ENCODE measurements at regions not wholly inside any gene's neighbourhood (a gene's known extent, or its start where the extent isn't known, plus 50 kb on each side); places are given as distances from the start of the nearest gene placed in this dataset.

DNA sequence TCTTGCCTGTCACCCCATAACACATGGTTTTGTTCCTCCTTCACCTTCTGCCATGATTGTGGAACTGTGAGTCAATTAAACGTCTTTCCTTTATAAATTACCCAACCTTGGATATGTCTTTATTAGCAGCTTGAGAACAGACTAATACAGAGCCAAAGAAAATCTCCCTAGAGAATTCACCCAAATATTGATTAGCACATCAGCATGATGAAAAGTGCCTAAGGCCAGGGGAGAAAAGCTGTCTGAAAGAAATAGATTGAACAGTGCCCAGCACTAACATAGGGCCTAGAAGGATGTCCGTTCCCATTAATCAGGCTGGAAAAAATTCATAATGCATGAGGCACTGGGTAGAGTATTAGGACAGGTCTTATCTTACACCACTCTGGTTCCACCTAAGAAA is 111.9 kb upstream of the CALN1 start:
- ATAC-seq (no peak), DNase-seq (no peak)
- H3K27me3 Mint-ChIP-seq: no peaks in the 10 kb centered on the region
- peaks cover 4% of the 10 kb centered on the region for H3K9me3 Mint-ChIP-seq
- no peak overlapping the region for H3K27ac Mint-ChIP-seq
- H3K4me1 Mint-ChIP-seq: no peaks in the 10 kb centered on the region
- H3K36me3 Mint-ChIP-seq (ENCODE audit: low read depth): no peaks in the 10 kb centered on the region
- H3K4me3 Mint-ChIP-seq: no peak overlapping the region

DNA sequence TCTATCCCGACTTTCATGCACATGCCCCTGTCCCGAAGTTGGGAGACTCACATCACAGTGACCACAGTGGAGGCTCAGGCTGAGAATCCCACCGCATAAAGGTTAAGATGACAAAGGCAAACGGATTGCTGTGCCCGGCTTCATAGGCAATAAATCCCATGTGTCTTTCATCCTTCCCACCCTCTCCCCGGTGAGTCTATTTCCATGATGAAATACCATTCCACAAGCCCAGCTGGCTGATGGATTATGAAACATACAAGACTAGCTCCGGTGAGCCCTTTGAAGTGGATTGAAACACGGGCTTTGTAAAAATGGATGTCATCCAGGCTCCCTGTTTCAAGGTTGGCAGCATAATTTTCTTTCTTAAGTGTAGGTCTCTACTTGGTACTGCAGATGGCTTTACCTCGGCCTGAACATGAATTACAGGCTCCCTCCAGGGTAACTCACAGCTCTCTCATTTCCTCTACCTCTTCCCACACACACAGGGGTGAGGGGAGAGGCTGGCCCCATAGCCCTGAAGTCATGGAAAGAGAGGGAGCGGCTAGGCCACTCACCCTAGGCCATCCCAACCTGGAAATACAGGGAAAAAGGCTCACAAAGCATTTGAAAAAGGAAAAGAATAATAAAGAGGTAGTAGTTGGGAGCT is 92.0 kb upstream of the CALN1 start:
- Mint-ChIP-seq H3K27me3 (no peaks in the 10 kb centered on the region), H3K4me3 (no peak overlapping the region), H3K4me1 (no peaks in the 10 kb centered on the region), H3K36me3 (ENCODE audit: low read depth) (no peaks in the 10 kb centered on the region), H3K27ac (no peak overlapping the region), H3K9me3 (no peaks in the 10 kb centered on the region)
- ATAC-seq (no peak), DNase-seq (no peak)

- H3K4me1 Mint-ChIP-seq: no peaks in the 10 kb centered on the region
- H3K36me3 Mint-ChIP-seq (ENCODE audit: low read depth): no peaks in the 10 kb centered on the region
- H3K4me3 Mint-ChIP-seq: no peak overlapping the region
- no peaks in the 10 kb centered on the region for H3K9me3 Mint-ChIP-seq
- no peak overlapping the region for H3K27ac Mint-ChIP-seq
- H3K27me3 Mint-ChIP-seq: no peaks in the 10 kb centered on the region
- no peak for ATAC-seq
- no peak for DNase-seq
These were observed 91.5 kb upstream of the CALN1 start for GRCh38 chr7:72503644-72504043.

GRCh38 chr7:72494807-72495206 is 82.7 kb upstream of the CALN1 start:
- no peaks in the 10 kb centered on the region for H3K36me3 Mint-ChIP-seq (ENCODE audit: low read depth)
- H3K9me3 Mint-ChIP-seq: no peaks in the 10 kb centered on the region
- no peak overlapping the region for H3K27ac Mint-ChIP-seq
- H3K4me3 Mint-ChIP-seq: no peak overlapping the region
- DNase-seq: no peak
- ATAC-seq: no peak
- no peaks in the 10 kb centered on the region for H3K27me3 Mint-ChIP-seq
- H3K4me1 Mint-ChIP-seq: no peaks in the 10 kb centered on the region

DNA sequence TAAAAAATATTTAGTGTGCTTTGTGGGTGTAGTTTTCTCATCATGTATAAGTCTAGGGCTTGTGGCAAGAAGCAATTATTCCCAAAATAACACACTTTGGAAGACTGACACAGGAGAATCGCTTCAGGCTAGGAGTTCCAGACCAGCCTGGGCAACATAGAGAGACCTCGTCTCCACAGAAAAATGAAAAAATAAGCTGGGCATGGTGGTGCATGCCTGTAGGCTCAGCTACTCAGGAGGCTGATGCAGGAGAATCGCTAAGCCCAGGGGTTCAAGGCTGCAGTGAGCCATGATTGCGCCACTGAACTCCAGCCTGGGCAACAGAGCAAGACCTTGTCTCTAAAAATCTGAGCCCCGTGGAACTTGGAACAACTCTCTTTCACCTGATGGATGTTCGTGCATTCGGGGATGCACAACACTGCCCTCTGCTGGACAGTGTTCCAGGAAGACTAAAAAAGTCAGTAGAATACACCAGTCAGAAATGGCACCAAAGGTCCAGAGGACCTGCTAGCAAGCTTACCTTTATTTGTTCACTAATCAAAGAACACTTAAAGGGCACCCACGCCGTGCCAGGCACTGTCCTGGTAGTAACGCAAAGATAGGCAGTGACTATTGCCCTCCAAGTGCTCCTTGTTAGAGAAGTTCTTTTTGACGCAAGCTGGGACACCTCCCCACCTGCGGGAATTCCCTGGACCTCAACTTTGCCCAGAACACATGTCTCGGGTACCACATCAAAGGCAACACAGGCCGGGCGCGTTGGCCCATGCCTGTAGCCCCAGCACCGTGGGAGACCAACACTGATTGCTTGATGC is 81.9 kb upstream of the CALN1 start:
- H3K36me3 Mint-ChIP-seq (ENCODE audit: low read depth): no peaks in the 10 kb centered on the region
- H3K27ac Mint-ChIP-seq: no peak overlapping the region
- no peak overlapping the region for H3K4me3 Mint-ChIP-seq
- DNase-seq (peak; percentile 63), ATAC-seq (no peak)
- no peaks in the 10 kb centered on the region for H3K27me3 Mint-ChIP-seq
- H3K9me3 Mint-ChIP-seq: peaks cover under 1% of the 10 kb centered on the region
- no peaks in the 10 kb centered on the region for H3K4me1 Mint-ChIP-seq

DNA sequence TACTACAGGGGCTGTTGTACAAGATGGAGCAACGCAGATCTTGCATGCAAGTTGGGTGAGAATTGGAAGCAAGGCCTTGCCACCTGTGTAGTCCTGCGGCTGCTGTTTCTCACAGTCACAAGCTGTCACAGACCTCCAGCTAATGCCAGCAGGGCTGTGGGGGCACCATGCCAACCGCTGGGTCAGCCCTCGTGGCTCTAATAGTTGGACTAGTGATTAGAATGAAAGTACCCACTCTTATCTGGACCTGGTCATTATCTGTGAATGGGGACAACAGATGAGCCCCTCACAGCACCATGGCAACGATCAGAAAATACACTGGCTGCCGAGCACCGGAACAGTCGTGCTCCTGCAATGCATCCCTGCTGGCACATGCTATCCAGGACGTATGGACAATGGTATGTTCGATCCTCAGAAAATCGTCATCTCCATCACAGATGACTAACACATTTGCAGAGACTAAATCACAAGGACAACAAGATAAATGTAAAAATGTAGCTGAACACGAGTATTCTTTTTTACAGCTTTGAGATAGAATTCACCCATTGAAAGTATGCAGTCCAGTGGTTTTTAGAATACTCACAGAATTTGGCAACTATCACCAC is 80.4 kb upstream of the CALN1 start:
- no peaks in the 10 kb centered on the region for H3K4me1 Mint-ChIP-seq
- H3K36me3 Mint-ChIP-seq (ENCODE audit: low read depth): no peaks in the 10 kb centered on the region
- DNase-seq (no peak), ATAC-seq (no peak)
- H3K27ac Mint-ChIP-seq: no peak overlapping the region
- peaks cover 6% of the 10 kb centered on the region for H3K9me3 Mint-ChIP-seq
- H3K4me3 Mint-ChIP-seq: no peak overlapping the region
- H3K27me3 Mint-ChIP-seq: no peaks in the 10 kb centered on the region

DNA sequence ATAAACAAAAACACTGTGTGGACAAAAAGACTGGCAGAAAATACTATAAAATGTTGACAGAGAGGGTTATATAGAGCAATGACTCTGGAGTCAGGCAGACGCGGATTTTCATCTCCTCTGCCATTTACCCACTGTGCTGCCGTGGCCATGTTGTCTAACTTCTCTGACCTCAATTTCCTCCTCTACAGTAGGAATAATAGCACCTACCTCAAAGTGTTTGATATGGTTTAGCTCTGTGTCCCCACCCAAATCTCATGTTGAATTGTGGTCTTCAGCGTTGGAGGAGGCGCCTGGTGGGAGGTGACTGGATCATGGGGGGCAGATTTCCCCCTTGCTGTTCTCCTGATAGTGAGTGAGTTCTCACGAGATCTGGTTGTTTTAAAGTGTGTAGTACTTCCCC is 78.2 kb upstream of the CALN1 start:
- Mint-ChIP-seq H3K4me3 (no peak overlapping the region), H3K36me3 (ENCODE audit: low read depth) (no peaks in the 10 kb centered on the region), H3K4me1 (no peaks in the 10 kb centered on the region), H3K27ac (no peak overlapping the region), H3K9me3 (peaks cover 6% of the 10 kb centered on the region), H3K27me3 (no peaks in the 10 kb centered on the region)
- no peak for ATAC-seq
- DNase-seq: no peak

- Mint-ChIP-seq H3K36me3 (ENCODE audit: low read depth) (no peaks in the 10 kb centered on the region), H3K4me3 (no peak overlapping the region), H3K9me3 (peaks cover 7% of the 10 kb centered on the region), H3K27ac (no peak overlapping the region), H3K27me3 (peaks cover 3% of the 10 kb centered on the region), H3K4me1 (no peaks in the 10 kb centered on the region)
- ATAC-seq (no peak), DNase-seq (no peak)
These were observed 69.8 kb upstream of the CALN1 start for GRCh38 chr7:72481934-72482333.

DNA sequence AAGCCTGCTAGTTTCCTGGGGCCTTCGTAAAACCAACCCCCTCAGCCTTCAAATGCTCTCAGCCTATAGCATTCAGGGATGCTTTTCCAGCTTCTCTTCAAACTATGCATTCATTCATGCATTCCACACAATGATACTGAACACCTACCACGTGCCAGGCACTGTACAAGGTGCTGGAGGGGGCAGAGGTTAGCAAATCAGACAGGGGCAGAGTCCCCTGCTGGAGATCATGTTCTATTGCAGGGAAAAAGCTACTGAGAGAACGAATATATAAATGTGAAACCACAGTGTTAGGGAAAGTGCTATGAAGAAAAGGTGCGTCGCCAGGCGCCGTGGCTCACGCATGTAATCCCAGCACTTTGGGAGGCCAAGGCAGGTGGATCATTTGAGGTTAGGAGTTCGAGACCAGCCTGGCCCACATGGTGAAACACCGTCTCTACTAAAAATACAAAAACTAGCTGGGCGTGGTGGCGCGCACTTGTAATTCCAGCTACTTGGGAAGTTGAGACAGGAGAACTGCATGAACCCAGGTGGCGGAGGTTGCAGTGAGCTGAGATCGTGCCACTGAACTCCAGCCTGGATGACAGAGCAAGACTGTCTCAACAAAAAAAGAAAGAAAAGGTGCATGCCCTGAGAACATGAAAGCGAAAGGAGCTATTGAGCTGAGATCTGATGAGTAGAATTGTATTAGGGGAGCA is 64.6 kb upstream of the CALN1 start:
- H3K27me3 Mint-ChIP-seq: no peaks in the 10 kb centered on the region
- H3K4me3 Mint-ChIP-seq: no peak overlapping the region
- no peaks in the 10 kb centered on the region for H3K4me1 Mint-ChIP-seq
- no peak overlapping the region for H3K27ac Mint-ChIP-seq
- no peaks in the 10 kb centered on the region for H3K36me3 Mint-ChIP-seq (ENCODE audit: low read depth)
- DNase-seq (no peak), ATAC-seq (no peak)
- H3K9me3 Mint-ChIP-seq: peaks cover 16% of the 10 kb centered on the region

DNA sequence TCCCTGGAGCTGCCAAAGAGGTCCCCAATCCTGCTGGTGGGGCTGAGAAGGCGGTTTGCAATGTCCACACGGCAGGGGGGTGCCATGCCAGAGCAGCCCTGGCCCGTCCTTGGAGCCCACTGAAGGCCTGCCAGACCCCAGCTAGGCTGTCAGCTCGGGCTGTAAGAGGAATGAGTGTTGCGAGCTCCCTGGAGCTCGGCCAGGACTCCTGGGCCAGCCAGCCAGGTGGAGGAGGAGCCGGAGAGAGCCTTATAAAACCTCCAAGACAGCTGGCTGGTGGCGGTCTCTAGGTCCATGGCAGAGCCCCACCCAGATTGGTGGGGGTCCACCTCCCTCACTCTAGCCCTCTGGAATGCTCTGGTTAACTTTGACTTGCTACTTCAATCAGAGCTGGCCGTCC is 55.1 kb upstream of the CALN1 start:
- no peaks in the 10 kb centered on the region for H3K4me1 Mint-ChIP-seq
- no peak overlapping the region for H3K4me3 Mint-ChIP-seq
- no peak overlapping the region for H3K27ac Mint-ChIP-seq
- no peak for ATAC-seq
- no peaks in the 10 kb centered on the region for H3K36me3 Mint-ChIP-seq (ENCODE audit: low read depth)
- H3K9me3 Mint-ChIP-seq: peaks cover 5% of the 10 kb centered on the region
- no peak for DNase-seq
- H3K27me3 Mint-ChIP-seq: no peaks in the 10 kb centered on the region

DNA sequence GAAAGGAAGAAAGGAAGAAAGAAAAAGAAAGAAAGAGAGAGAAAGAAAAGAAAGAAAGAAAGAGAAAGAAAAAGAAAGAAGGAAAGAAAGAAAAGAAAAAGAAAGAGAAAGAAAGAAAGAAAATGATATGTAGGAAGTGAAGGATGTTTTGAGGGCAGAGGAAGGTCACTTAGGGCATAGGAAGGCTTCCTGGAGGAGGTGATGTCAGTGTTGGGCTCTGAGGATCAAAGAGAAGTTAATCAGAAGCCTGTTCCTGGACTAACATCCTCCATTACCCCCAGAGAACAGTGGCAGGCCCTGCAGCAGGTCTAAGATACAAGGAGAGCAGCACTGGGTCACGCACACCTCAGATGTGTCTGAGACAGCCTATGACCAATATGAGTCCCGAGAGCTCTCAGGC is 54.7 kb upstream of the CALN1 start:
- ATAC-seq: no peak
- H3K36me3 Mint-ChIP-seq (ENCODE audit: low read depth): no peaks in the 10 kb centered on the region
- no peak overlapping the region for H3K4me3 Mint-ChIP-seq

GRCh38 chr7:72465521-72465920 is 53.4 kb upstream of the CALN1 start:
- DNase-seq (no peak), ATAC-seq (no peak)
- Mint-ChIP-seq H3K4me3 (no peak overlapping the region), H3K36me3 (ENCODE audit: low read depth) (no peaks in the 10 kb centered on the region), H3K27me3 (no peaks in the 10 kb centered on the region), H3K27ac (no peak overlapping the region), H3K4me1 (no peaks in the 10 kb centered on the region), H3K9me3 (peaks cover 5% of the 10 kb centered on the region)

More for the DNA sequence above, 54.7 kb upstream of the CALN1 start:
- no peaks in the 10 kb centered on the region for H3K27me3 Mint-ChIP-seq
- DNase-seq: no peak
- H3K9me3 Mint-ChIP-seq: peaks cover 5% of the 10 kb centered on the region
- H3K4me1 Mint-ChIP-seq: no peaks in the 10 kb centered on the region
- no peak overlapping the region for H3K27ac Mint-ChIP-seq

DNA sequence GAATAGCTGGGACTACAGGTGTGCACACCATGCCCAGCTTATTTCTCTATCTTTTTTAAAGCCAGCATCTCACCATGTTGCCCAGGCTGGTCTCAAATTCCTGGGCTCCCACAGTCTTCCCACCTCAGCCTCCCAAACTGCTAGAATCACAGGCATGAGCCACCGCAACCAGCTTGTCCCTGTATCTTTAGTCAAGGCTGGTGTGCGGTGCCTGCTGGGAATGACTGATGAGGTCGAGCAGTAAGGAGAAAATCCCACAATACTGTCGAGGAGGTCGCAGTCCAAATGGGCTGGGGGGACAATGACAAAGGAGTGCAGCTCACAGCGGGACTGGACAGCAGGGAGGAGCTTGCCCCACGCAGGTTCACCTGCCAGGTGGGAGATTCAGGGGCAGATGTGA is 50.2 kb upstream of the CALN1 start:
- Mint-ChIP-seq H3K4me1 (no peaks in the 10 kb centered on the region), H3K4me3 (no peak overlapping the region), H3K27me3 (no peaks in the 10 kb centered on the region), H3K27ac (no peak overlapping the region), H3K36me3 (ENCODE audit: low read depth) (no peaks in the 10 kb centered on the region), H3K9me3 (no peaks in the 10 kb centered on the region)
- DNase-seq (no peak), ATAC-seq (no peak)

Data from activated naive CD8-positive, alpha-beta T cell treated with anti-CD3 and anti-CD28 coated beads, Interleukin-2, amount 50 U/mL, for 24 hours (primary cell).